ENCODE measurements at regions not wholly inside any gene's neighbourhood (a gene's known extent, or its start where the extent isn't known, plus 50 kb on each side); places are given as distances from the start of the nearest gene placed in this dataset.
"Not testable (repeated sequence)": the region's sequence is repeated elsewhere in the genome, so short reads cannot be mapped to it uniquely, and the experiment has no call there.

GRCh38 chr6:169406804-169407203, 153.2 kb upstream of the THBS2 start:
- no peak for DNase-seq

GRCh38 chr6:169406034-169406433, 152.4 kb upstream of the THBS2 start:
- DNase-seq: no peak

GRCh38 chr6:169404828-169405227, 151.2 kb upstream of the THBS2 start:
- no peak for DNase-seq

- no peak for DNase-seq
These were observed 144.9 kb upstream of the THBS2 start for GRCh38 chr6:169398342-169399105.

- no peak for DNase-seq
These were observed 144.0 kb upstream of the THBS2 start for GRCh38 chr6:169397684-169398083.

GRCh38 chr6:169396554-169397163, 143.0 kb upstream of the THBS2 start:
- DNase-seq: no peak

- DNase-seq: not testable (repeated sequence)
These were observed 142.4 kb upstream of the THBS2 start for GRCh38 chr6:169396009-169396539.

GRCh38 chr6:169395080-169395805, 141.6 kb upstream of the THBS2 start:
- no peak for DNase-seq

GRCh38 chr6:169393753-169394152, 140.1 kb upstream of the THBS2 start:
- DNase-seq: no peak

- DNase-seq: no peak
These were observed 137.9 kb upstream of the THBS2 start for GRCh38 chr6:169391473-169392071.

- DNase-seq: no peak
These were observed 134.9 kb upstream of the THBS2 start for GRCh38 chr6:169388395-169389166.

GRCh38 chr6:169387809-169388383, 134.2 kb upstream of the THBS2 start:
- DNase-seq: no peak

- DNase-seq: no peak
These were observed 132.9 kb upstream of the THBS2 start for GRCh38 chr6:169386411-169387057.

GRCh38 chr6:169385237-169385880, 131.7 kb upstream of the THBS2 start:
- no peak for DNase-seq

- DNase-seq: no peak
These were observed 130.6 kb upstream of the THBS2 start for GRCh38 chr6:169384291-169384690.

- no peak for DNase-seq
These were observed 129.6 kb upstream of the THBS2 start for GRCh38 chr6:169383265-169383664.

- DNase-seq: no peak
These were observed 129.1 kb upstream of the THBS2 start for GRCh38 chr6:169382735-169383134.

GRCh38 chr6:169381988-169382387, 128.3 kb upstream of the THBS2 start:
- DNase-seq: no peak

- DNase-seq: no peak
These were observed 126.8 kb upstream of the THBS2 start for GRCh38 chr6:169380493-169380892.

GRCh38 chr6:169379495-169380070, 125.9 kb upstream of the THBS2 start:
- DNase-seq: no peak

Data from midbrain (tissue), 1 donor.